ENCODE measurements at regions not wholly inside any gene's neighbourhood (a gene's known extent, or its start where the extent isn't known, plus 50 kb on each side); places are given as distances from the start of the nearest gene placed in this dataset.
"Not testable (repeated sequence)": the region's sequence is repeated elsewhere in the genome, so short reads cannot be mapped to it uniquely, and the experiment has no call there.

DNA sequence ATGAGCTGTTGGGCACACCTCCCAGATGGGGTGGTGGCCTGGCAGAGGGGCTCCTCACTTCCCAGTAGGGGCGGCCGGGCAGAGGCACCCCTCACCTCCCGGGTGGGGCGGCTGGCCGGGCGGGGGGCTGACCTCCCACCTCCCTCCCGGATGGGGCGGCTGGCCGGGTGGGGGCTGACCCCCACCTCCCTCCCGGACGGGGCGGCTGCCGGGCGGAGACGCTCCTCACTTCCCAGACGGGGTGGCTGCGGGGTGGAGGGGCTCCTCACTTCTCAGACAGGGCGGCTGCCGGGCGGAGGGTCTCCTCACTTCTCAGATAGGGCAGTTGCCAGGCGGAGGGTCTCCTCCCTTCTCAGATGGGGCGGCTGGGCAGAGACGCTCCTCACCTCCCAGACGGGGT is 820.0 kb downstream of the ZPLD1 start:
- not testable (repeated sequence) for TF ChIP-seq POLR2A (IDR thresholded peaks at IDR 0.05; ENCODE audit: low read length); GATA1 (IDR thresholded peaks at IDR 0.05; ENCODE audit: low read depth, low read length)
